HepG2 (cell line): ENCODE measurements at regions not wholly inside any gene's neighbourhood (a gene's known extent, or its start where the extent isn't known, plus 50 kb on each side); places are given as distances from the start of the nearest gene placed in this dataset.

Experiments used
- GATAD2A ChIP-seq: IDR thresholded peaks from 2 replicates; pipeline ENCODE4 v1.6.1; 2016
- MTF1 ChIP-seq: sonication (generic); formaldehyde crosslinking; IDR thresholded peaks from 2 replicates; pipeline ENCODE4 v1.5.0; 2020; ENCODE audit warnings: missing genetic modification reagents
- PAF1 ChIP-seq: IDR thresholded peaks from 2 replicates; pipeline ENCODE4 v1.6.1; 2016; ENCODE audit warnings: missing genetic modification reagents, missing compliant biosample characterization
- REST ChIP-seq, 2 experiments: IDR thresholded peaks; 2 replicates each; pipeline ENCODE4 v1.6.1; 2011 to 2012; ENCODE audit warnings: low read length in 2 of 2, borderline replicate concordance in 1 of 2, low read depth in 1 of 2, mild to moderate bottlenecking in 1 of 2, moderate library complexity in 1 of 2
- SP140L ChIP-seq: sonication (generic); formaldehyde crosslinking; IDR thresholded peaks from 2 replicates; pipeline ENCODE4 v1.4.0; 2020; ENCODE audit warnings: missing genetic modification reagents, borderline replicate concordance
- STAT5B ChIP-seq: sonication (generic); formaldehyde crosslinking; IDR thresholded peaks from 2 replicates; pipeline ENCODE4 v1.4.0; 2020; ENCODE audit warnings: missing genetic modification reagents
- TFDP1 ChIP-seq: IDR thresholded peaks from 2 replicates; pipeline ENCODE4 v1.6.1; 2016; ENCODE audit warnings: missing compliant biosample characterization, missing genetic modification reagents, borderline replicate concordance
- ZFP90 ChIP-seq: sonication (generic); formaldehyde crosslinking; IDR thresholded peaks from 2 replicates; pipeline ENCODE4 v1.8.0; 2022; ENCODE audit warnings: missing genetic modification reagents, mild to moderate bottlenecking, inconsistent platforms, borderline replicate concordance
- ZFX ChIP-seq: sonication (generic); formaldehyde crosslinking; IDR thresholded peaks from 2 replicates; pipeline ENCODE4 v1.4.0; 2020; ENCODE audit warnings: mild to moderate bottlenecking, low read depth, missing genetic modification reagents, moderate library complexity
- ZNF737 ChIP-seq: sonication (generic); formaldehyde crosslinking; IDR thresholded peaks from 2 replicates; pipeline ENCODE4 v1.5.0; 2020; ENCODE audit warnings: missing genetic modification reagents, mild to moderate bottlenecking, borderline replicate concordance
- ZNF788 ChIP-seq: sonication (generic); formaldehyde crosslinking; IDR thresholded peaks from 2 replicates; pipeline ENCODE4 v1.5.0; 2020; ENCODE audit warnings: mild to moderate bottlenecking, missing genetic modification reagents, borderline replicate concordance
- TF ChIP-seq, protein P1 (sequence below): sonication (generic); formaldehyde crosslinking; IDR thresholded peaks from 2 replicates; pipeline ENCODE4 v1.4.0; 2020; ENCODE audit warnings: mild to moderate bottlenecking, missing genetic modification reagents
- TF ChIP-seq, protein P2 (sequence below): sonication (generic); formaldehyde crosslinking; IDR thresholded peaks from one replicate; pipeline ENCODE4 v1.5.1; 2020; ENCODE audit warnings: mild to moderate bottlenecking, missing genetic modification reagents; ENCODE audit errors: not compliant biosample characterization

- TF ChIP-seq REST (IDR thresholded peaks at IDR 0.05; ENCODE audit: borderline replicate concordance in 1 of 2, low read depth in 1 of 2, low read length in 2 of 2) (no peak), MTF1 (CRISPR knock-in tag) (no peak), ZFP90 (CRISPR knock-in tag) (no peak; the same call in 1 of the 2 replicates), STAT5B (CRISPR knock-in tag) (no peak), SP140L (no peak), GATAD2A (CRISPR knock-in tag) (peak; percentile 88), TFDP1 (CRISPR knock-in tag) (peak; percentile 52; the same call in 1 of the 2 replicates), ZNF737 (no peak), ZFX (peak; percentile 37), PAF1 (CRISPR knock-in tag) (no peak), ZNF788 (CRISPR knock-in tag) (no peak)
- TF ChIP-seq, protein P1, sequence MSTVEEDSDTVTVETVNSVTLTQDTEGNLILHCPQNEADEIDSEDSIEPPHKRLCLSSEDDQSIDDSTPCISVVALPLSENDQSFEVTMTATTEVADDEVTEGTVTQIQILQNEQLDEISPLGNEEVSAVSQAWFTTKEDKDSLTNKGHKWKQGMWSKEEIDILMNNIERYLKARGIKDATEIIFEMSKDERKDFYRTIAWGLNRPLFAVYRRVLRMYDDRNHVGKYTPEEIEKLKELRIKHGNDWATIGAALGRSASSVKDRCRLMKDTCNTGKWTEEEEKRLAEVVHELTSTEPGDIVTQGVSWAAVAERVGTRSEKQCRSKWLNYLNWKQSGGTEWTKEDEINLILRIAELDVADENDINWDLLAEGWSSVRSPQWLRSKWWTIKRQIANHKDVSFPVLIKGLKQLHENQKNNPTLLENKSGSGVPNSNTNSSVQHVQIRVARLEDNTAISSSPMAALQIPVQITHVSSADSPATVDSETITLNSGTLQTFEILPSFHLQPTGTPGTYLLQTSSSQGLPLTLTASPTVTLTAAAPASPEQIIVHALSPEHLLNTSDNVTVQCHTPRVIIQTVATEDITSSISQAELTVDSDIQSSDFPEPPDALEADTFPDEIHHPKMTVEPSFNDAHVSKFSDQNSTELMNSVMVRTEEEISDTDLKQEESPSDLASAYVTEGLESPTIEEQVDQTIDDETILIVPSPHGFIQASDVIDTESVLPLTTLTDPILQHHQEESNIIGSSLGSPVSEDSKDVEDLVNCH (CRISPR knock-in tag): peak; percentile 33; the same call in 1 of the 2 replicates
- TF ChIP-seq, protein P2, sequence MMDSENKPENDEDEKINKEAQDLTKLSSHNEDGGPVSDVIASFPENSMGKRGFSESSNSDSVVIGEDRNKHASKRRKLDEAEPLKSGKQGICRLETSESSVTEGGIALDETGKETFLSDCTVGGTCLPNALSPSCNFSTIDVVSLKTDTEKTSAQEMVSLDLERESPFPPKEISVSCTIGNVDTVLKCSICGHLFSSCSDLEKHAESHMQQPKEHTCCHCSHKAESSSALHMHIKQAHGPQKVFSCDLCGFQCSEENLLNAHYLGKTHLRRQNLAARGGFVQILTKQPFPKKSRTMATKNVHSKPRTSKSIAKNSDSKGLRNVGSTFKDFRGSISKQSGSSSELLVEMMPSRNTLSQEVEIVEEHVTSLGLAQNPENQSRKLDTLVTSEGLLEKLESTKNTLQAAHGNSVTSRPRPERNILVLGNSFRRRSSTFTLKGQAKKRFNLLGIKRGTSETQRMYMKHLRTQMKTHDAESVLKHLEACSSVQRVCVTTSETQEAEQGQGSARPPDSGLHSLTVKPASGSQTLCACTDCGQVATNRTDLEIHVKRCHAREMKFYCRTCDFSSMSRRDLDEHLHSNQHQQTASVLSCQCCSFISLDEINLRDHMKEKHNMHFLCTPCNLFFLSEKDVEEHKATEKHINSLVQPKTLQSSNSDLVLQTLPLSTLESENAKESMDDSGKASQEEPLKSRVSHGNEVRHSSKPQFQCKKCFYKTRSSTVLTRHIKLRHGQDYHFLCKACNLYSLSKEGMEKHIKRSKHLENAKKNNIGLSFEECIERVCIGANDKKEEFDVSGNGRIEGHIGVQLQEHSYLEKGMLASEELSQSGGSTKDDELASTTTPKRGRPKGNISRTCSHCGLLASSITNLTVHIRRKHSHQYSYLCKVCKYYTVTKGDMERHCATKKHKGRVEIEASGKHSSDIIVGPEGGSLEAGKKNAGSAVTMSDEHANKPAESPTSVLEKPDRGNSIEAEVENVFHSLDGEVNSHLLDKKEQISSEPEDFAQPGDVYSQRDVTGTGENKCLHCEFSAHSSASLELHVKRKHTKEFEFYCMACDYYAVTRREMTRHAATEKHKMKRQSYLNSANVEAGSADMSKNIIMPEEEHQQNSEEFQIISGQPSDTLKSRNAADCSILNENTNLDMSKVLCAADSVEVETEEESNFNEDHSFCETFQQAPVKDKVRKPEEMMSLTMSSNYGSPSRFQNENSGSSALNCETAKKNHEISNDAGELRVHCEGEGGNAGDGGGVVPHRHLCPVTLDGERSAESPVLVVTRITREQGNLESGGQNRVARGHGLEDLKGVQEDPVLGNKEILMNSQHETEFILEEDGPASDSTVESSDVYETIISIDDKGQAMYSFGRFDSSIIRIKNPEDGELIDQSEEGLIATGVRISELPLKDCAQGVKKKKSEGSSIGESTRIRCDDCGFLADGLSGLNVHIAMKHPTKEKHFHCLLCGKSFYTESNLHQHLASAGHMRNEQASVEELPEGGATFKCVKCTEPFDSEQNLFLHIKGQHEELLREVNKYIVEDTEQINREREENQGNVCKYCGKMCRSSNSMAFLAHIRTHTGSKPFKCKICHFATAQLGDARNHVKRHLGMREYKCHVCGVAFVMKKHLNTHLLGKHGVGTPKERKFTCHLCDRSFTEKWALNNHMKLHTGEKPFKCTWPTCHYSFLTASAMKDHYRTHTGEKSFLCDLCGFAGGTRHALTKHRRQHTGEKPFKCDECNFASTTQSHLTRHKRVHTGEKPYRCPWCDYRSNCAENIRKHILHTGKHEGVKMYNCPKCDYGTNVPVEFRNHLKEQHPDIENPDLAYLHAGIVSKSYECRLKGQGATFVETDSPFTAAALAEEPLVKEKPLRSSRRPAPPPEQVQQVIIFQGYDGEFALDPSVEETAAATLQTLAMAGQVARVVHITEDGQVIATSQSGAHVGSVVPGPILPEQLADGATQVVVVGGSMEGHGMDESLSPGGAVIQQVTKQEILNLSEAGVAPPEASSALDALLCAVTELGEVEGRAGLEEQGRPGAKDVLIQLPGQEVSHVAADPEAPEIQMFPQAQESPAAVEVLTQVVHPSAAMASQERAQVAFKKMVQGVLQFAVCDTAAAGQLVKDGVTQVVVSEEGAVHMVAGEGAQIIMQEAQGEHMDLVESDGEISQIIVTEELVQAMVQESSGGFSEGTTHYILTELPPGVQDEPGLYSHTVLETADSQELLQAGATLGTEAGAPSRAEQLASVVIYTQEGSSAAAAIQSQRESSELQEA (CRISPR knock-in tag): no peak
Observed at GRCh38 chr2:8627019-8627691, 54.7 kb upstream of the ID2 start (continued).
